HG03469 (cell line): ENCODE measurements at regions not wholly inside any gene's neighbourhood (a gene's known extent, or its start where the extent isn't known, plus 50 kb on each side); places are given as distances from the start of the nearest gene placed in this dataset.

Experiments
- ATAC-seq: cut with Tn5 transposase; IDR thresholded peaks from one replicate; pipeline ENCODE4 v1.9.1; 2021; ENCODE audit warnings: mild to moderate bottlenecking, moderate library complexity, moderate number of reproducible peaks; ENCODE audit not compliant: unreplicated experiment

GRCh38 chrX:9311421-9312160, 153.3 kb upstream of the TBL1X start:
- no peak for ATAC-seq

DNA sequence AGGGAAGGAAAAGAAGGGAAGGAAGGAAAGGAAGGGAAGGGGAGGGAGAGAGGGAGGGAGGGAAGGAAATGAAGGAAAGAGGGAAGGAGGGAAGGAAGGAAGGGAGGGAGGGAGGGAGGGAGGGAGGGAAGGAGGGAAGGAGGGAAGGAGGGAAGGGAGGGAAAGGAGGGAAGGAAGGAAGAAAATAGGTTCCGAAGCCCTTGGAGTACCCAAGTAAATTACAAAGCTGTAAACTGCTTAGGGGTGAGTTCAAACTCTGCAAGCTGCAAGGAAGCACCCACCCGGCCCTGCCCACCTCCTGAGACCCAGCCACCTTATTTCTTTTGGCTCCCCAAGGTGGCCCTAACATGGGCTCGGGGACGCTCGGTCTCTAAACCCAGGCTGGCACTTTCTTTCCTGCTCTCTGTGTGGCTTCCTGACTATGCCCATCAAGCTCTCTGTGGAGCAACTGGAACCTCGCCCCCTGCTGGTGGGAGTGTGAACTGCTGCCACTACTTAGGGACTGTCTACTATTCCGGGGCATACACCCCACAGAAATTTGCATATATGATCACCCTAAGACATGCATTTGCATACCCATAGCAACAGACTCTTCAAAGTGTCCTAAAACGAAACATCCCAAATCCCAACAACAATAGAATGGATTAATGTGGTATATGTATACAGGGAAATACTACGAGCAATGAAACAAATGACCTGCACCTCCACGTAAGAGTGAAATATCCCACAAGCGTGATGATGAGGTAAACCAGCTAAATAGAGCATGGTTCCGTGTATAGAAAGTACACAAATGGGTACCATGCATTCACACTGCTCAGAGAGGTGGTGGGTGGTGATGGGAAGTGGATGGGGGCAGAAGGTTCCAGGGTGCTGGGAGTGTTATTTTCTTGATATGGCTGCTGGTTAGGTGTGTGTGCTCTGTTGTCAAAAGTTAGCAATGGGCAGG, 151.7 kb upstream of the TBL1X start:
- ATAC-seq, result peak; percentile 48

DNA sequence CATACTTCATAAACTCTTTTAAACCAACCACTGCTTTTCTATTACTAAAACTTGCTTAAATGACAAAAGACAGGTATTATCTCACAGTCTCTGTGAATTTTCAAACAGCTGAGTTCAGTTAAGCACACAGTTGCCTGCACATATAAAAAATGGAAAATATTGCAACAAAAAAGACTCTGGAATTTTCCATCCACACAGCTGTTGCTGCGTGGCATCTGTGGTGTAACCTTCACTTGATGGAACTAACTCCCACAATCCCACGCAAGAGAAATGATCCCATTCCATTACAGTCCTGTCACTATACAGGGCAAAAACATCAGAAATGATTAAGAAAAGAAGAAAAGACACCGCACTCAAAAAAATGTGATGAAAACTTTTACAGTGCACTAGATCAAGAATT, 149.8 kb upstream of the TBL1X start:
- ATAC-seq, result no peak

GRCh38 chrX:9316096-9316495, 148.8 kb upstream of the TBL1X start:
- ATAC-seq, result no peak

- no peak for ATAC-seq
These were observed 147.7 kb upstream of the TBL1X start for GRCh38 chrX:9317176-9317575.

- ATAC-seq, result peak; percentile 42
These were observed 146.6 kb upstream of the TBL1X start for GRCh38 chrX:9318213-9318612.

DNA sequence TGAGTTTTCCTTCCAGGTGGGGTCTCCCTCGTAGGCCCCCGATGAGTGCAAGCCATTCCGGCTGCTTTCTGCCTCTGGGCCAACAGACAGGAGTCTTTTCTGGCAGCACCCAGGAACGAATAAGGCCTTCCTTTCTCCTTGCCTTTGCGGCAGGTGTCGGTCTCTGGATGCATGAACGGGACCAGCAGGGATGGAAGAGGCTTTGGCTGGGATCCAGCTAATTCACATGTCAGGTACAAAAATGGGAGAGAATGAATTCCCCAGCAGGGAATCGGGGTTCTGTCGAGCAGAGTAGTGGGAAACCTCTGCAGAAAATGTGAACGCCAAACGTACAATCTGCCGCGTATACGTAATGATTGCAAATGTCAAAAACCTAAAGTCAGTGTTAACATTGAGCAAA, 146.1 kb upstream of the TBL1X start:
- no peak for ATAC-seq

DNA sequence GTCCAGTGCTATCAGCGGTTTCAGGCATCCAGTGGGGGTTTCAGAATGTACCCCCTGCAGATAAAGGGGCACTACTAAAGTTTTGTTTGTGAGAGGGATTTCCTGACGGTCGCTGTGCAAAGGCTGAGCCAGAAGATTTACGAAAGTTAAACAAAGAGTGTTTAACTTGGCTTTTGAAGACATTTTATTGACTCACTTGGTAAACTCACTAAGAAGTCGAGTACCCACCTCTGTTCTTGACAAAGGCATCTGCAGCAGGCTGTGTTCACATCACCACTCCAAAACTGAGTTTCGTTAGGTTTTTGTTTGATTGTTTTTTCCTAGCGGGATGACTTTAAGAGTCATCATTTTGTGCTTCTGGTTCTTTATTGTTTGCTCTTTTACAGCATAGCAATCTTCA, 143.9 kb upstream of the TBL1X start:
- ATAC-seq, result no peak

DNA sequence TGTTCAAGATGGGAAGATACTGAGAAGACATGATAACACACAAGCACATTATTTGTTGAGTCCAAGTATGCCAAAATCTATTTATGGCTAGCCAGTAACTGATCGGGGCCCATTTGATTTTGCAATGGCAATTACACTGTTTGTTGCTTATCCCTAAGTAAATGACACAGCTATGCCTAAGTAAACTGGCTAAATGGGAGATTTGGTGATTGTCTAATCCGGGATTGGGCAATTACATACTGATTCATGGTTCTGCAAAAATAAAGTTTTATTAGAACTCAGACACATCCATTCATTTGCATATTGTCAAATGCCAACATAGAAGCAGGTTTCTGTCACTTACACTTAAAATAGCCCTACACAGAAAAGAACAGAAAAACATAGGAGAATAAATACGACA, 140.2 kb upstream of the TBL1X start:
- no peak for ATAC-seq

GRCh38 chrX:9326369-9326768, 138.5 kb upstream of the TBL1X start:
- ATAC-seq, result no peak

GRCh38 chrX:9327086-9327746, 137.6 kb upstream of the TBL1X start:
- no peak for ATAC-seq

DNA sequence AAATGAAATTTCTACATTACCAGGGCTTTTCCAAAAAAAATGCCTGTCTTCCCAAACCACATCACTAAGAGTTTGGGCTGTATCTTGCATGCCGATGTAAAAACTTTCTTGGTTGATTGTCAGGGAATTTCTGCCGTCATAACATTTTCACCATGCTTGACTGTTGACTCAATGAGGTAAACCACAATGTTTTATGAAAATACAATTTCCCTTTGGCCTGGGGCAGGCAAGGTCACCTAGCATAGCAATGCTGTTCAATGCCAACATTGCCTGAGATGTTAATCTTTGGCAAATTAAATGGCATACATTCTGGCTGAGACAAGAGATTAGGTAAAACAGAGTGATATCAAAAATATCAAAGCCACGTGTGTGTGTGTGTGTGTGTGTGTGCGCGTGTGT, 137.1 kb upstream of the TBL1X start:
- no peak for ATAC-seq

GRCh38 chrX:9329056-9329455, 135.8 kb upstream of the TBL1X start:
- no peak for ATAC-seq

DNA sequence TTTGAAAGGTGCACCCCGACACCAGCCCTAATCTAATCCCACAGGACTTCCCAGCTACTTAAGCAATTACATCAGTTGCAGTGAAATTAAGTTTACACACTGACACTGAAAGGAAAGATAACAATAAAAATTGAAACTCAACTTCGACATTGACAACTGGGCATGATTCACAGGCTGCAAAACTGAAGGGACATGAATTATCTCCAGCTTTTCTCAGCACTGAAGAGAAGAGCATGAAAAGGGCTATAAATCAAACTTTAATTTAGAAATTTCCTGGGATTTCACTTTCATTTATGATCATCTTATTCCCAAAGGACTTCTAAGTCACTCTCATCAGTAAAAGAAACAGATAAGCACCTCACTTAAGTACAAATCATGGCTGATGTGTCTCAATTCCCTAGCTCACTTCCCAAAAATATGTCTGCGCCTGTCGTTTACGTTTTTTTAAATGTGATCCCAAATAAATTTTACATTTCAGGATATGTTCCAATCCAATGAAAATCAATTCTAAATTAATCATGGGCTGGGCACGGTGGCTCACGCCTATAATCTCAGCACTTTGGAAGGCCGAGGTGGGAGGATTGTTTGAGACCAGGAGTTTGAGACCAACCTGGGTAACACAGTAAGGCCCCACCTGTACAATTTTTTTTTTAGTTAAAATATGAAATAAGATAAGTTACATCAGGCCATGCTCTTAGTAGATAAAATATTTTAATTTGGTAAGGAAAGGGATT, 134.4 kb upstream of the TBL1X start:
- no peak for ATAC-seq

GRCh38 chrX:9333873-9334560, 130.8 kb upstream of the TBL1X start:
- ATAC-seq, result no peak

- ATAC-seq, result no peak
These were observed 129.6 kb upstream of the TBL1X start for GRCh38 chrX:9335251-9335650.

DNA sequence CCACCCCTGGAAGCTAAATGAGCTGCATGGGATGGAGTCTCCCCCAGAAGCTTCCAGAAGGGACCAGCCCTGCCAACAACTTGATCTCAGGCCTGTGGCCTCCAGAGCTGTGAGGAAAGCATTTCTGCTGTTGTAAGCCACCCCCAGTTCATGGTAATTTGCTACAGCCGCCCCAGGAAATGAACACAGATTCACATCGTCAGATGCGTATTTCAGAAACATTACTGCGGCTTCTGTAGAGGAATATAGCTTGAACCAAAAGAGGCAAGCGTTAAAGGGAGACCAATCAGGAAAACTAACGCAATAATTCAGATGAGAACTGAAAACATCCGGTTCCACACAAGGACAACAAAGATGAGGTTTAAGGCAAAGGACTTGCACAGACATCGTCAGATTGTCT, 128.4 kb upstream of the TBL1X start:
- ATAC-seq, result no peak

GRCh38 chrX:9337046-9337445, 127.8 kb upstream of the TBL1X start:
- ATAC-seq, result no peak

DNA sequence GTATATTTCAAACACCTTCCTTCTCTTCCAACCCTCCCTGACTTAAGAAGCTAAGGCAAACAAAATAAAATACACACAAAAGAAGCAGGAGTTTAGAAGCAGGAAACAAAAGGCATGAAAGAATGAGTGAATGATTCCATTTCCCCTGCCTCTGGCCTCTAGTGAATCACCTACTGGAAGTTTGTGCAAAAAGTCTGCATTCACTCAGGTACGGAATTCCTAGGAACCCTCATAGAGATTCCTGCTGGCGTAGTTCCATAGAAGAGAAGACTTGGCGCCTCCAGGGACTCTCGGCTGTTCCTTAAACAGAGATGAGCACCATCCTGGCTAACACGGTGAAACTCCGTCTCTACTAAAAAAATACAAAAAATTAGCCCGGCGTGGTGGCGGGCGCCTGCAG, 125.9 kb upstream of the TBL1X start:
- no peak for ATAC-seq
